Psoas muscle (tissue), 7 donors: ENCODE measurements at regions not wholly inside any gene's neighbourhood (a gene's known extent, or its start where the extent isn't known, plus 50 kb on each side); places are given as distances from the start of the nearest gene placed in this dataset.

ENCODE experiments used
- ATAC-seq, 4 donors: fragments of 200-7000 bp; cut with Tn5 transposase; one replicate each; pipeline ENCODE4 v1.9.1; 2020; ENCODE audit warnings: moderate library complexity in 3 of 4, mild to moderate bottlenecking in 2 of 4
- DNase-seq, 2 donors: peaks; one replicate each; pipeline ENCODE4 v3.0.0-alpha.2; 2020
- H3K27ac ChIP-seq: fragments of 200-600 bp; one replicate; pipeline ENCODE4 v1.8.0; 2022
- H3K27me3 ChIP-seq, 3 donors: fragments of 200-600 bp in 1 of 3; one replicate each; pipeline versions ENCODE4 v1.6.1 to v1.8.0; 2013 to 2022; ENCODE audit warnings: low read length in 2 of 3, mild to moderate bottlenecking in 2 of 3, moderate library complexity in 1 of 3; ENCODE audit not compliant: insufficient read depth in 3 of 3
- H3K36me3 ChIP-seq, 2 donors: fragments of 200-600 bp in 1 of 2; one replicate each; pipeline versions ENCODE4 v1.6.1 to v1.8.0; 2013 to 2022; ENCODE audit warnings: low read depth in 1 of 2, mild to moderate bottlenecking in 1 of 2, moderate library complexity in 1 of 2; ENCODE audit not compliant: insufficient read depth in 1 of 2
- H3K4me1 ChIP-seq: fragments of 200-600 bp; one replicate; pipeline ENCODE4 v1.8.0; 2022
- H3K4me3 ChIP-seq: fragments of 200-600 bp; one replicate; pipeline ENCODE4 v1.8.0; 2022; ENCODE audit warnings: mild to moderate bottlenecking
- H3K9me3 ChIP-seq: fragments of 200-600 bp; one replicate; pipeline ENCODE4 v1.8.0; 2022
- CTCF ChIP-seq: fragments of 200-600 bp; IDR thresholded peaks from one replicate; pipeline ENCODE4 v1.8.0; 2022; ENCODE audit warnings: antibody characterized with exemption
- WGBS, 3 donors: extraction: QIAGEN DNeasy Blood & Tissue Kit; methylation state at CpG; one replicate each; pipeline versions ENCODE4 v1.1.6 to v1.1.7; 2013; 5-methylcytosine and 5-hydroxymethylcytosine counted together
- intact Hi-C, 2 donors: fragments of 100-400 bp; cut with DNase I; formaldehyde crosslinking; loops; one replicate each; pipeline versions ENCODE4 v1.11.0 to v1.14.2; 2022
- donor health status: healthy with polysubstance abuse.
- donor health status: DM: no; HTN: no; CAD: no; lungs with moderate emphysema.
- donor health status: Bipolar disorder and iron deficiency.
- donor health status: healthy.
- donor health status: DM: yes; HTN: yes; CAD: no.
- donor health status: DM: no; HTN: no; CAD: no.
- donor health status: DM: yes; HTN: yes; CAD: no.

GRCh38 chr18:5059696-5060032, 137.4 kb downstream of the AKAIN1 start:
- intact Hi-C loops, result loop anchor here in 1 of 2 donors (10.0 kb wide), 1 partner anchor 955 kb away; no protein-coding TSS in a partner anchor
- Histone ChIP-seq H3K4me1 (no peaks in the 10 kb centered on the region), H3K36me3 (no peaks in the 10 kb centered on the region), H3K27me3 (no peaks in the 10 kb centered on the region), H3K4me3 (no peak overlapping the region), H3K9me3 (no peaks in the 10 kb centered on the region), H3K27ac (no peak overlapping the region)
- no peak for TF ChIP-seq CTCF
- ATAC-seq (no peak), DNase-seq (no peak)
- WGBS, 3 donors, result 5 to 13% (median 7%) methylated on average over 2 of the region's 2 CpGs

- DNase-seq (peak in 1 of 2 donors; percentile 55), ATAC-seq (peak in 1 of 4 donors; percentile 33)
- no peak for TF ChIP-seq CTCF
- H3K27ac ChIP-seq, result no peak overlapping the region
- no peaks in the 10 kb centered on the region for H3K36me3 ChIP-seq
- no peak overlapping the region for H3K4me3 ChIP-seq
- no peaks in the 10 kb centered on the region for H3K9me3 ChIP-seq
- H3K4me1 ChIP-seq, result no peaks in the 10 kb centered on the region
- intact Hi-C loops, result loop anchor here in 1 of 2 donors (10.0 kb wide), 1 partner anchor 954 kb away; no protein-coding TSS in a partner anchor
- H3K27me3 ChIP-seq, result no peaks in the 10 kb centered on the region
- WGBS, 3 donors, result 32 to 44% (median 39%) methylated on average over 17 of the region's 17 CpGs
These were observed 138.0 kb downstream of the AKAIN1 start for GRCh38 chr18:5058768-5059695.

GRCh38 chr18:5057386-5058348, 139.4 kb downstream of the AKAIN1 start:
- H3K27ac ChIP-seq, result no peak overlapping the region
- intact Hi-C loops, result loop anchor here in 1 of 2 donors (10.0 kb wide), 1 partner anchor 953 kb away; no protein-coding TSS in a partner anchor
- H3K36me3 ChIP-seq, result no peaks in the 10 kb centered on the region
- peak; percentile 54 for TF ChIP-seq CTCF
- H3K4me3 ChIP-seq, result no peak overlapping the region
- ATAC-seq (peak in 2 of 4 donors; percentile 43 to 58), DNase-seq (peak; percentile 28 to 54)
- WGBS, 3 donors, result 29 to 31% (median 31%) methylated on average over 12 to 13 of the region's 13 CpGs
- no peaks in the 10 kb centered on the region for H3K9me3 ChIP-seq
- no peaks in the 10 kb centered on the region for H3K27me3 ChIP-seq
- no peaks in the 10 kb centered on the region for H3K4me1 ChIP-seq

- ATAC-seq (no peak), DNase-seq (no peak)
- no peaks in the 10 kb centered on the region for H3K4me1 ChIP-seq
- 58 to 63% (median 61%) methylated on average over 4 of the region's 4 CpGs for WGBS, 3 donors
- TF ChIP-seq CTCF, result no peak
- H3K9me3 ChIP-seq, result no peaks in the 10 kb centered on the region
- no peaks in the 10 kb centered on the region for H3K36me3 ChIP-seq
- H3K27ac ChIP-seq, result no peak overlapping the region
- intact Hi-C loops, result loop anchor here in 1 of 2 donors (10.0 kb wide), 1 partner anchor 948 kb away; no protein-coding TSS in a partner anchor
- H3K4me3 ChIP-seq, result no peak overlapping the region
- no peaks in the 10 kb centered on the region for H3K27me3 ChIP-seq
These were observed 144.6 kb downstream of the AKAIN1 start for GRCh38 chr18:5052491-5052890.
